ENCODE measurements at regions not wholly inside any gene's neighbourhood (a gene's known extent, or its start where the extent isn't known, plus 50 kb on each side); places are given as distances from the start of the nearest gene placed in this dataset.

GRCh38 chr10:106182542-106182941 is 982.0 kb downstream of the SORCS1 start:
- H3K4me1 Mint-ChIP-seq = peaks cover 11% of the 10 kb centered on the region
- H3K27ac Mint-ChIP-seq = no peak overlapping the region
- H3K36me3 Mint-ChIP-seq = no peaks in the 10 kb centered on the region
- H3K4me3 Mint-ChIP-seq = no peak overlapping the region
- DNase-seq (ENCODE audit: low spot score in 2 of 2, unreplicated experiment in 2 of 2) = no peak
- no peak for TF ChIP-seq CTCF (IDR thresholded peaks at IDR 0.05; ENCODE audit: unreplicated experiment)
- no peaks in the 10 kb centered on the region for H3K9me3 Mint-ChIP-seq
- no peaks in the 10 kb centered on the region for H3K27me3 Mint-ChIP-seq (ENCODE audit: low read depth)

GRCh38 chr10:106181501-106181900 is 983.0 kb downstream of the SORCS1 start:
- H3K27ac Mint-ChIP-seq = no peak overlapping the region
- no peak for DNase-seq (ENCODE audit: low spot score in 2 of 2, unreplicated experiment in 2 of 2)
- no peaks in the 10 kb centered on the region for H3K27me3 Mint-ChIP-seq (ENCODE audit: low read depth)
- H3K4me1 Mint-ChIP-seq = peaks cover 11% of the 10 kb centered on the region
- no peak overlapping the region for H3K4me3 Mint-ChIP-seq
- no peaks in the 10 kb centered on the region for H3K36me3 Mint-ChIP-seq
- H3K9me3 Mint-ChIP-seq = no peaks in the 10 kb centered on the region
- TF ChIP-seq CTCF (IDR thresholded peaks at IDR 0.05; ENCODE audit: unreplicated experiment) = no peak

- H3K4me1 Mint-ChIP-seq = peaks cover 16% of the 10 kb centered on the region
- no peak overlapping the region for H3K4me3 Mint-ChIP-seq
- H3K9me3 Mint-ChIP-seq = no peaks in the 10 kb centered on the region
- no peak for TF ChIP-seq CTCF (IDR thresholded peaks at IDR 0.05; ENCODE audit: unreplicated experiment)
- no peak for DNase-seq (ENCODE audit: low spot score in 2 of 2, unreplicated experiment in 2 of 2)
- H3K27ac Mint-ChIP-seq = no peak overlapping the region
- H3K27me3 Mint-ChIP-seq (ENCODE audit: low read depth) = no peaks in the 10 kb centered on the region
- no peaks in the 10 kb centered on the region for H3K36me3 Mint-ChIP-seq
Observed at GRCh38 chr10:106179430-106179829, 985.1 kb downstream of the SORCS1 start.

- Mint-ChIP-seq H3K36me3 (no peaks in the 10 kb centered on the region), H3K4me3 (no peak overlapping the region), H3K4me1 (peaks cover 7% of the 10 kb centered on the region), H3K27me3 (ENCODE audit: low read depth) (no peaks in the 10 kb centered on the region), H3K27ac (no peak overlapping the region), H3K9me3 (no peaks in the 10 kb centered on the region)
- peak; percentile 70 for TF ChIP-seq CTCF (IDR thresholded peaks at IDR 0.05; ENCODE audit: unreplicated experiment)
- no peak for DNase-seq (ENCODE audit: low spot score in 2 of 2, unreplicated experiment in 2 of 2)
Observed at GRCh38 chr10:106175760-106176377, 988.6 kb downstream of the SORCS1 start.

GRCh38 chr10:106173838-106174237 is 990.7 kb downstream of the SORCS1 start:
- no peaks in the 10 kb centered on the region for H3K36me3 Mint-ChIP-seq
- peaks cover 18% of the 10 kb centered on the region for H3K4me1 Mint-ChIP-seq
- H3K4me3 Mint-ChIP-seq = no peak overlapping the region
- no peak overlapping the region for H3K27ac Mint-ChIP-seq
- no peak for TF ChIP-seq CTCF (IDR thresholded peaks at IDR 0.05; ENCODE audit: unreplicated experiment)
- DNase-seq (ENCODE audit: low spot score in 2 of 2, unreplicated experiment in 2 of 2) = no peak
- H3K27me3 Mint-ChIP-seq (ENCODE audit: low read depth) = no peaks in the 10 kb centered on the region
- no peaks in the 10 kb centered on the region for H3K9me3 Mint-ChIP-seq

GRCh38 chr10:106169241-106169640 is 995.3 kb downstream of the SORCS1 start:
- no peak for TF ChIP-seq CTCF (IDR thresholded peaks at IDR 0.05; ENCODE audit: unreplicated experiment)
- DNase-seq (ENCODE audit: low spot score in 2 of 2, unreplicated experiment in 2 of 2) = no peak
- Mint-ChIP-seq H3K27me3 (ENCODE audit: low read depth) (no peaks in the 10 kb centered on the region), H3K4me1 (peaks cover 11% of the 10 kb centered on the region), H3K27ac (no peak overlapping the region), H3K36me3 (no peaks in the 10 kb centered on the region), H3K9me3 (peaks cover 4% of the 10 kb centered on the region), H3K4me3 (no peak overlapping the region)

Data from mesothelial cell of epicardium (in vitro differentiated cells).